ENCODE measurements at regions not wholly inside any gene's neighbourhood (a gene's known extent, or its start where the extent isn't known, plus 50 kb on each side); places are given as distances from the start of the nearest gene placed in this dataset.

DNA sequence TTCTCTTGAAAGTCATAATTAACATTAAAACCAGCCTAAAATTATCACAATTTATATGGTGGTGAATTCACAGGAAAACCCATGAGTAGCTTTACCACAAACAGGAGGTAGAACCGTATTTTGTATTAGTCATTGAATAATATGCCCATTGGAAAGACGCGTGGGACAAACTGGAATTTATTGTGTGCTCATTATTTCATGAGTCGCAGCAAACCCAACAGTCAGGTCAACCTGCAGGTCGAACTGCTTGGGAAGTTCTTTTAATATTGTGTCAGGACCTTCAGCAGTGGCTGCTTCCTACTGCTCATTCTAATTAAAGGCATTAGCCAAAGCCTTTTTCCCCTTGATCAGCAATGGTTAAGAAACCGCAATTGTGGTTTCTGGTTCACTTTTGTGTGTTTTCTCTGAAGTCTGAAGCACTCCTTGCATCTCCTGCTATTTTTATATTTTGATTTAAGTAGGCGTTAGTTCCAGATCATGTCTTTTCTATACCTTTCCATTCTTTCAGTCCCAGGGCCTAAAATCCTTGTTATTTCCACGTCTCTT lies 100.1 kb downstream of the RAB11FIP2 start:
- TF ChIP-seq, protein P1, sequence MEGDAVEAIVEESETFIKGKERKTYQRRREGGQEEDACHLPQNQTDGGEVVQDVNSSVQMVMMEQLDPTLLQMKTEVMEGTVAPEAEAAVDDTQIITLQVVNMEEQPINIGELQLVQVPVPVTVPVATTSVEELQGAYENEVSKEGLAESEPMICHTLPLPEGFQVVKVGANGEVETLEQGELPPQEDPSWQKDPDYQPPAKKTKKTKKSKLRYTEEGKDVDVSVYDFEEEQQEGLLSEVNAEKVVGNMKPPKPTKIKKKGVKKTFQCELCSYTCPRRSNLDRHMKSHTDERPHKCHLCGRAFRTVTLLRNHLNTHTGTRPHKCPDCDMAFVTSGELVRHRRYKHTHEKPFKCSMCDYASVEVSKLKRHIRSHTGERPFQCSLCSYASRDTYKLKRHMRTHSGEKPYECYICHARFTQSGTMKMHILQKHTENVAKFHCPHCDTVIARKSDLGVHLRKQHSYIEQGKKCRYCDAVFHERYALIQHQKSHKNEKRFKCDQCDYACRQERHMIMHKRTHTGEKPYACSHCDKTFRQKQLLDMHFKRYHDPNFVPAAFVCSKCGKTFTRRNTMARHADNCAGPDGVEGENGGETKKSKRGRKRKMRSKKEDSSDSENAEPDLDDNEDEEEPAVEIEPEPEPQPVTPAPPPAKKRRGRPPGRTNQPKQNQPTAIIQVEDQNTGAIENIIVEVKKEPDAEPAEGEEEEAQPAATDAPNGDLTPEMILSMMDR (IDR thresholded peaks at IDR 0.05), result no peak
- TF ChIP-seq POLR2AphosphoS5 (IDR thresholded peaks at IDR 0.05) (no peak), POLR2A (IDR thresholded peaks at IDR 0.05) (no peak)
